ENCODE measurements at regions not wholly inside any gene's neighbourhood (a gene's known extent, or its start where the extent isn't known, plus 50 kb on each side); places are given as distances from the start of the nearest gene placed in this dataset.

- Mint-ChIP-seq H3K27ac (no peak overlapping the region), H3K4me1 (peaks cover 7% of the 10 kb centered on the region), H3K4me3 (no peak overlapping the region), H3K9me3 (no peaks in the 10 kb centered on the region), H3K36me3 (no peaks in the 10 kb centered on the region), H3K27me3 (ENCODE audit: low read depth) (no peaks in the 10 kb centered on the region)
- TF ChIP-seq, protein P1, sequence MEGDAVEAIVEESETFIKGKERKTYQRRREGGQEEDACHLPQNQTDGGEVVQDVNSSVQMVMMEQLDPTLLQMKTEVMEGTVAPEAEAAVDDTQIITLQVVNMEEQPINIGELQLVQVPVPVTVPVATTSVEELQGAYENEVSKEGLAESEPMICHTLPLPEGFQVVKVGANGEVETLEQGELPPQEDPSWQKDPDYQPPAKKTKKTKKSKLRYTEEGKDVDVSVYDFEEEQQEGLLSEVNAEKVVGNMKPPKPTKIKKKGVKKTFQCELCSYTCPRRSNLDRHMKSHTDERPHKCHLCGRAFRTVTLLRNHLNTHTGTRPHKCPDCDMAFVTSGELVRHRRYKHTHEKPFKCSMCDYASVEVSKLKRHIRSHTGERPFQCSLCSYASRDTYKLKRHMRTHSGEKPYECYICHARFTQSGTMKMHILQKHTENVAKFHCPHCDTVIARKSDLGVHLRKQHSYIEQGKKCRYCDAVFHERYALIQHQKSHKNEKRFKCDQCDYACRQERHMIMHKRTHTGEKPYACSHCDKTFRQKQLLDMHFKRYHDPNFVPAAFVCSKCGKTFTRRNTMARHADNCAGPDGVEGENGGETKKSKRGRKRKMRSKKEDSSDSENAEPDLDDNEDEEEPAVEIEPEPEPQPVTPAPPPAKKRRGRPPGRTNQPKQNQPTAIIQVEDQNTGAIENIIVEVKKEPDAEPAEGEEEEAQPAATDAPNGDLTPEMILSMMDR (IDR thresholded peaks at IDR 0.05; ENCODE audit: unreplicated experiment), result no peak
- no peak for DNase-seq (ENCODE audit: low spot score in 2 of 2, unreplicated experiment in 2 of 2)
Observed at GRCh38 chr11:110019675-110020074, 73.5 kb upstream of the ZC3H12C start.

- Mint-ChIP-seq H3K9me3 (no peaks in the 10 kb centered on the region), H3K27me3 (ENCODE audit: low read depth) (no peaks in the 10 kb centered on the region), H3K36me3 (no peaks in the 10 kb centered on the region), H3K4me1 (peaks cover 7% of the 10 kb centered on the region), H3K4me3 (no peak overlapping the region), H3K27ac (peak overlapping the region; percentile 79)
- TF ChIP-seq, protein P1 (IDR thresholded peaks at IDR 0.05; ENCODE audit: unreplicated experiment), result no peak
- no peak for DNase-seq (ENCODE audit: low spot score in 2 of 2, unreplicated experiment in 2 of 2)
Observed at GRCh38 chr11:110022548-110022947, 70.6 kb upstream of the ZC3H12C start.

- no peak for DNase-seq (ENCODE audit: low spot score in 2 of 2, unreplicated experiment in 2 of 2)
- peaks cover 7% of the 10 kb centered on the region for H3K4me1 Mint-ChIP-seq
- H3K27me3 Mint-ChIP-seq (ENCODE audit: low read depth), result no peaks in the 10 kb centered on the region
- TF ChIP-seq, protein P1 (IDR thresholded peaks at IDR 0.05; ENCODE audit: unreplicated experiment), result no peak
- H3K36me3 Mint-ChIP-seq, result no peaks in the 10 kb centered on the region
- no peak overlapping the region for H3K27ac Mint-ChIP-seq
- H3K9me3 Mint-ChIP-seq, result no peaks in the 10 kb centered on the region
- no peak overlapping the region for H3K4me3 Mint-ChIP-seq
Observed at GRCh38 chr11:110023711-110024110, 69.5 kb upstream of the ZC3H12C start.

DNA sequence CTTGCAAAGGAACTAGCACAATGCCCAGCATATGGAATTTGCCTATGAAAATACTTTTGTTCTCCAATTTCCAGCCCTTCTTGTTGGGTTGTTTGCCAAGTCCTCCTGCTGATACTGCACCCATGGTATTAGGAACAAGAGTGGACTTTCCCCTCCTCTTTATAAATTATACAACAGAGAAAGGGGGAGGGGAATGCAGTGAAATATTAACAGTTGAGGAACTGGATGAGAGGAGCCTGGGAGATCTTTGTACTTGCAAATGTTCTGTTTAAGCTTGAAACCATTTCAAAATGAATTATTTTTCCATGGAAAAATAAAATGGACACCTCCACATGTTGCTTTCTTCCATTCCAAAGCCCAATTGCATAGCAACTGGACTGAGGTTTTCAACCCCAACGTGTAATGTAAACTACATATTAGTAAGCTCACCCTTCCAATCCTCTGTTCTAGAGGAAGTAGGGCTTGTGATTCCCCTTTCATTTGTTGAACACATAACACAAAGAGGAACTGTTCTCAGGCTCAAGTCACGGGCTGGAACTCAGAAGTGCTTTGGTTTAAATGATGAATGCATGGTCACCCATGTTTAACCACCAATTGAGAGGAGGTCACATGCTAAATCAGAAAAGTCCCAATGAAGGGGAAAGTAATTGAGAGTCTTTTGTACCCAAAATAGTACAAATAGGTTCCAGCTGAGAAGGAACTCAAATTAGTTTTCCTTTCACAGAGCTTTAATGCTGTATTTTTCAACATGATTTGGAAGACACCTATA lies 66.2 kb upstream of the ZC3H12C start:
- Mint-ChIP-seq H3K9me3 (no peaks in the 10 kb centered on the region), H3K36me3 (no peaks in the 10 kb centered on the region)

DNA sequence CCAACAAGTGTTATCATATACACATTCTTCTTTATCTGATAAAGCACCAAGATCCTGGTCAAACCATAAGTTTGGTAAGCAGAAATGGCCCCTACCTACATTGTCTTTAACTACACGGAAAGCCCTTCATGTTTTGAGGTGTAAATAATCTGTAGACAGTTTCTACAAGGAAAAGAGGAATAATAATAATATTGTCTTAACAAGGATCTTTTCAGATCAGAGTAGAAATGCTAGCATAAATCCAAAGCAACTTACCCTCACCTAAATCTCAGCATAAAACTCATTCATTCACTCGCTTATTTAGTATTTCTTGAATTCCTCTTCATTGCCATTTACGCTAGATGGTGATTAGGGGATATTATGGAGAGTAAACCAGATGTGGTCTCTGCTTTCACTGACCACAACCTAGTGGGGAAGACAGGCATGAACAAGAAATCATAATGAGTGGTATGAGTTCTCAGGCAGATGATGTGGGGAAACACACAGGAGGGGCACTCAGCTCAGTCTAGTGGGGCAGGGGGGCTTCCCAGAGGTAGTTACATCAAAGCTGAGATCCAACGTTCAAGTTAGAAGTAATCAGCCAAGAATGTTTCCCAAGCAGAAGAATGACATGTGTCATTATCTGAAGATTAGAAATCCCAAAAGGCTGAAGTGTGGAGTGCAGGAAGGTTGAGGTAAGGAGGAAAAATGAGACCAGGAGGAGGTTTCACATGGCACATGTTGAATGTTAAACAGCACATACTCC lies 65.4 kb upstream of the ZC3H12C start:
- TF ChIP-seq, protein P1 (IDR thresholded peaks at IDR 0.05; ENCODE audit: unreplicated experiment), result no peak
- no peak for DNase-seq (ENCODE audit: low spot score in 2 of 2, unreplicated experiment in 2 of 2)
- Mint-ChIP-seq H3K9me3 (no peaks in the 10 kb centered on the region), H3K27ac (no peak overlapping the region), H3K36me3 (no peaks in the 10 kb centered on the region), H3K4me1 (peaks cover 4% of the 10 kb centered on the region), H3K27me3 (ENCODE audit: low read depth) (no peaks in the 10 kb centered on the region), H3K4me3 (no peak overlapping the region)

More for the DNA sequence above, 66.2 kb upstream of the ZC3H12C start:
- TF ChIP-seq, protein P1 (IDR thresholded peaks at IDR 0.05; ENCODE audit: unreplicated experiment), result no peak
- peaks cover 10% of the 10 kb centered on the region for H3K4me1 Mint-ChIP-seq
- DNase-seq (ENCODE audit: low spot score in 2 of 2, unreplicated experiment in 2 of 2), result no peak
- no peak overlapping the region for H3K4me3 Mint-ChIP-seq
- no peak overlapping the region for H3K27ac Mint-ChIP-seq
- no peaks in the 10 kb centered on the region for H3K27me3 Mint-ChIP-seq (ENCODE audit: low read depth)
